Psoas muscle (tissue), 7 donors: ENCODE measurements at regions not wholly inside any gene's neighbourhood (a gene's known extent, or its start where the extent isn't known, plus 50 kb on each side); places are given as distances from the start of the nearest gene placed in this dataset.

Experiments used
- ATAC-seq, 4 donors: fragments of 200-7000 bp; cut with Tn5 transposase; one replicate each; pipeline ENCODE4 v1.9.1; 2020; ENCODE audit warnings: moderate library complexity in 3 of 4, mild to moderate bottlenecking in 2 of 4
- DNase-seq, 2 donors: peaks; one replicate each; pipeline ENCODE4 v3.0.0-alpha.2; 2020
- H3K27ac ChIP-seq: fragments of 200-600 bp; one replicate; pipeline ENCODE4 v1.8.0; 2022
- H3K27me3 ChIP-seq, 3 donors: fragments of 200-600 bp in 1 of 3; one replicate each; pipeline versions ENCODE4 v1.6.1 to v1.8.0; 2013 to 2022; ENCODE audit warnings: low read length in 2 of 3, mild to moderate bottlenecking in 2 of 3, moderate library complexity in 1 of 3; ENCODE audit not compliant: insufficient read depth in 3 of 3
- H3K36me3 ChIP-seq, 2 donors: fragments of 200-600 bp in 1 of 2; one replicate each; pipeline versions ENCODE4 v1.6.1 to v1.8.0; 2013 to 2022; ENCODE audit warnings: low read depth in 1 of 2, mild to moderate bottlenecking in 1 of 2, moderate library complexity in 1 of 2; ENCODE audit not compliant: insufficient read depth in 1 of 2
- H3K4me1 ChIP-seq: fragments of 200-600 bp; one replicate; pipeline ENCODE4 v1.8.0; 2022
- H3K4me3 ChIP-seq: fragments of 200-600 bp; one replicate; pipeline ENCODE4 v1.8.0; 2022; ENCODE audit warnings: mild to moderate bottlenecking
- H3K9me3 ChIP-seq: fragments of 200-600 bp; one replicate; pipeline ENCODE4 v1.8.0; 2022
- CTCF ChIP-seq: fragments of 200-600 bp; IDR thresholded peaks from one replicate; pipeline ENCODE4 v1.8.0; 2022; ENCODE audit warnings: antibody characterized with exemption
- WGBS, 3 donors: extraction: QIAGEN DNeasy Blood & Tissue Kit; methylation state at CpG; one replicate each; pipeline versions ENCODE4 v1.1.6 to v1.1.7; 2013; 5-methylcytosine and 5-hydroxymethylcytosine counted together
- intact Hi-C, 2 donors: fragments of 100-400 bp; cut with DNase I; formaldehyde crosslinking; loops; one replicate each; pipeline versions ENCODE4 v1.11.0 to v1.14.2; 2022
- donor health status: healthy with polysubstance abuse.
- donor health status: DM: no; HTN: no; CAD: no; lungs with moderate emphysema.
- donor health status: Bipolar disorder and iron deficiency.
- donor health status: healthy.
- donor health status: DM: yes; HTN: yes; CAD: no.
- donor health status: DM: no; HTN: no; CAD: no.
- donor health status: DM: yes; HTN: yes; CAD: no.

GRCh38 chr3:127387556-127388153 is 99.8 kb upstream of the PRR20G start:
- Histone ChIP-seq H3K4me1 (no peaks in the 10 kb centered on the region), H3K36me3 (no peaks in the 10 kb centered on the region), H3K9me3 (no peaks in the 10 kb centered on the region), H3K27ac (no peak overlapping the region), H3K4me3 (no peak overlapping the region), H3K27me3 (peaks cover 0 to 20% (median 10%) of the 10 kb centered on the region in 3 donors)
- no peak for ATAC-seq
- WGBS, 3 donors: 75 to 84% (median 77%) methylated on average over 7 to 8 of the region's 8 CpGs
- TF ChIP-seq CTCF: no peak
- intact Hi-C loops: no loop called here
- no peak for DNase-seq

- Histone ChIP-seq H3K9me3 (no peaks in the 10 kb centered on the region), H3K4me3 (no peak overlapping the region), H3K27ac (no peak overlapping the region), H3K4me1 (no peaks in the 10 kb centered on the region), H3K36me3 (no peaks in the 10 kb centered on the region), H3K27me3 (peaks cover 0 to 15% (median 10%) of the 10 kb centered on the region in 3 donors)
- ATAC-seq (no peak), DNase-seq (no peak)
- no peak for TF ChIP-seq CTCF
- intact Hi-C loops: no loop called here
- 84 to 93% (median 88%) methylated on average over 4 to 8 of the region's 8 CpGs for WGBS, 3 donors
Observed at GRCh38 chr3:127387119-127387518, 99.3 kb upstream of the PRR20G start.

GRCh38 chr3:127386490-127386889 is 98.6 kb upstream of the PRR20G start:
- WGBS, 3 donors: 77 to 86% (median 84%) methylated on average over 6 to 9 of the region's 9 CpGs
- TF ChIP-seq CTCF: no peak

GRCh38 chr3:127385540-127385870 is 97.7 kb upstream of the PRR20G start:
- H3K9me3 ChIP-seq: no peaks in the 10 kb centered on the region
- H3K27ac ChIP-seq: no peak overlapping the region
- no peak overlapping the region for H3K4me3 ChIP-seq
- DNase-seq: no peak
- intact Hi-C loops: no loop called here
- no peak for TF ChIP-seq CTCF
- no peaks in the 10 kb centered on the region for H3K36me3 ChIP-seq
- H3K4me1 ChIP-seq: no peaks in the 10 kb centered on the region
- H3K27me3 ChIP-seq: peaks cover 0 to 13% (median 10%) of the 10 kb centered on the region in 3 donors
- no peak for ATAC-seq
- 89 to 92% (median 91%) methylated on average over 5 of the region's 5 CpGs for WGBS, 3 donors

More at GRCh38 chr3:127386490-127386889, 98.6 kb upstream of the PRR20G start:
- H3K27ac ChIP-seq: no peak overlapping the region
- intact Hi-C loops: no loop called here
- H3K27me3 ChIP-seq: peaks cover 0 to 13% (median 10%) of the 10 kb centered on the region in 3 donors
- ATAC-seq (no peak), DNase-seq (no peak)
- no peaks in the 10 kb centered on the region for H3K36me3 ChIP-seq
- no peak overlapping the region for H3K4me3 ChIP-seq
- H3K9me3 ChIP-seq: no peaks in the 10 kb centered on the region
- H3K4me1 ChIP-seq: no peaks in the 10 kb centered on the region
